GM12865 (cell line): ENCODE measurements at regions not wholly inside any gene's neighbourhood (a gene's known extent, or its start where the extent isn't known, plus 50 kb on each side); places are given as distances from the start of the nearest gene placed in this dataset.

Experiments used
- DNase-seq: peaks from one replicate; pipeline ENCODE4 v3.0.0; 2010; ENCODE audit warnings: low read depth
- H3K4me3 ChIP-seq: 2 replicates; pipeline ENCODE4 v1.5.1; 2011; ENCODE audit warnings: mild to moderate bottlenecking, low read depth, low read length, control low read depth
- TF ChIP-seq, protein P1 (sequence below): IDR thresholded peaks from 2 replicates; pipeline ENCODE4 v1.5.1; 2011; ENCODE audit warnings: low read length, control low read depth, low read depth, inconsistent platforms; ENCODE audit not compliant: insufficient read depth; ENCODE audit errors: missing control alignments

DNA sequence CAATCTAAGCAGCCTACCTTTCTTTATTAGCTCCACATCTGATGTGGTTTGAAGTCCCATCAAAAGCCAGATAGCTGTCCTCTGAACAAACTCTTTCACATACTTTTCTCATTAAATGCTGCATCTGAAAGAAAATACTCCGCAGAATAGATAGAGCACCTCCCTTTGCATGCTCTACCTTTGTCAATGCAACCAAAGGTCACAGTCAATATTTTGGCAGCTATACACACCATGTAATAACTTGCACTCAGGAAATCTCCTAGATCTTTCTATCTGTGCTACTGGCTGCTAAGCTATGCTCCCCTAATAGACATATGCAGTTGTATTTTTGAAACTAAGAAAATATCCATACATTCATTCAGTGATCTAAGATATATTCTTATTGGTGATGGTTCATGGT, 204.8 kb upstream of the ARRDC4 start:
- H3K4me3 ChIP-seq = no peak overlapping the region
- DNase-seq = no peak
- TF ChIP-seq, protein P1, sequence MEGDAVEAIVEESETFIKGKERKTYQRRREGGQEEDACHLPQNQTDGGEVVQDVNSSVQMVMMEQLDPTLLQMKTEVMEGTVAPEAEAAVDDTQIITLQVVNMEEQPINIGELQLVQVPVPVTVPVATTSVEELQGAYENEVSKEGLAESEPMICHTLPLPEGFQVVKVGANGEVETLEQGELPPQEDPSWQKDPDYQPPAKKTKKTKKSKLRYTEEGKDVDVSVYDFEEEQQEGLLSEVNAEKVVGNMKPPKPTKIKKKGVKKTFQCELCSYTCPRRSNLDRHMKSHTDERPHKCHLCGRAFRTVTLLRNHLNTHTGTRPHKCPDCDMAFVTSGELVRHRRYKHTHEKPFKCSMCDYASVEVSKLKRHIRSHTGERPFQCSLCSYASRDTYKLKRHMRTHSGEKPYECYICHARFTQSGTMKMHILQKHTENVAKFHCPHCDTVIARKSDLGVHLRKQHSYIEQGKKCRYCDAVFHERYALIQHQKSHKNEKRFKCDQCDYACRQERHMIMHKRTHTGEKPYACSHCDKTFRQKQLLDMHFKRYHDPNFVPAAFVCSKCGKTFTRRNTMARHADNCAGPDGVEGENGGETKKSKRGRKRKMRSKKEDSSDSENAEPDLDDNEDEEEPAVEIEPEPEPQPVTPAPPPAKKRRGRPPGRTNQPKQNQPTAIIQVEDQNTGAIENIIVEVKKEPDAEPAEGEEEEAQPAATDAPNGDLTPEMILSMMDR = no peak

DNA sequence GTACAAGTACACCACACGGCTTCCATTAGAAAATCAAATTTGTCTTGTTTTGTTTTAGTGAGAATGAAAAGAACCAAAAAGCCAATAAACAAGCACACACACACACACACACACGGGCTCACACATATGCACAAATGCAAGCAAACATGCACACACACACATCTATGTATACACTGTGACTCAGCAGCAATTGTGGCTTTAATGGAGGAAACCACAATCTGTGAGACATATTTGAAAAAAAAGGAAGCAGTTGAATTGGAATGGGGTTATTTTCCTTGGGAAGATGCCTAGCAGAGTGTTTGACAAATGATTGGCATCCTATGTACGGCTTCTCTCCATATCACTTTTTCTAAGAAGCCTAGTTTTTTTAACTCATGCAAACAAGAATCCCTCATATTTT, 201.1 kb upstream of the ARRDC4 start:
- H3K4me3 ChIP-seq = no peak overlapping the region
- TF ChIP-seq, protein P1 = no peak
- no peak for DNase-seq

DNA sequence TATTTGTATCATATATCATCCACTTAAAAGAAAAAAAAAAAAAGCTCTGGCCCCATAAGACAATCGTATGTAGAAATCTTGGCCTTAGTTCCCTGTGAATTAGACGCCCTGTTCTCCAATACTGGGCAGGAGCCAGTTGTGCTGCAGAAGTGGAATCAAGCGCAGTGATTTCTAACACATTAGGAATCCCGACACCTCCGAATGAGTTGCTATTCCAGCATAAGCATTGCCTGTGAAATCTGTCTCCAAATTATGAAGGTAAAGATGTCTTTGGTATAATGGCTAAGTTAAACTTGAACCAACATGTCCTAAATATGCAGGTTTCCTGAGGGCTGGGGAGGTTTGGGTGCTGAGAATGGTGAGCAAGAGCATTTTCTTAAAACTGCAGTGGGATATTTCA, 199.4 kb upstream of the ARRDC4 start:
- TF ChIP-seq, protein P1 = no peak
- no peak overlapping the region for H3K4me3 ChIP-seq
- no peak for DNase-seq

DNA sequence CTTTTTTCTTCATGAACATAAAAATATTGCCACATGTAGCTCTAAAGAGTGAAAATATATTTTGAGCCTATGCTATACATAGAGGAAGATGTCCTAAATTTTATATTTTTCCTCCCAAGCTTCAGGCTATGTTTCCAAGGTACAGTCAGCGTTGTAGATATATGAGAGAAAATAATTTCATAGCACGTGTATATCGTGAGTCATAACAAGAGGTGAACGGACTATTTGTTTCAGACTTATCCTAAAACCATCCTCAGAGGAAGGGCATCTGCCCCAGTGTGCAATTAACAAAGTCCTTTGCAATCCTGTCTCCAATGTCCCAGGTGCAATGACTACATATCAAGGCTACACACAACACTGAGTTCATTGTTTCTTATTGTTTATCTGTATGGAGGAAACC, 177.3 kb upstream of the ARRDC4 start:
- no peak for DNase-seq
- TF ChIP-seq, protein P1 = no peak
- H3K4me3 ChIP-seq = no peak overlapping the region

DNA sequence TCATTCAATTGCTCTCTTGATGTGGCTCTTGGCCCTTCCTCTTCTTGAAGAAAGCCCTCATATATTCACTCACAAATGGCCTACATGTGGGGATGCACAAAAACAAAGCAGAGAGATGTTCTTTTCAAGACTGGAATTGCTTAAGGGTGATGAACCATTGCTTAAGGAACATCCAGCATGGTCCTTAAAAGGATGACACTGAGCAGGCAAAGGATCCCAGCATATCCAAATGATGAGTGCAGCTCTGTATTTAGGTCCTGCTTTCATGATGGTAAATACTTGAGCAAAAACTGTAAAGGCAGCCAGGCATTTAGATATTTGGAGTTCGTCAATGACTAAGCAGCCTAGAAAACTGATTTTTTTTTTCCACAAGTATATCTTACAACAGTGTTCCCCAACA, 173.8 kb upstream of the ARRDC4 start:
- DNase-seq = no peak
- H3K4me3 ChIP-seq = no peak overlapping the region
- TF ChIP-seq, protein P1 = no peak

DNA sequence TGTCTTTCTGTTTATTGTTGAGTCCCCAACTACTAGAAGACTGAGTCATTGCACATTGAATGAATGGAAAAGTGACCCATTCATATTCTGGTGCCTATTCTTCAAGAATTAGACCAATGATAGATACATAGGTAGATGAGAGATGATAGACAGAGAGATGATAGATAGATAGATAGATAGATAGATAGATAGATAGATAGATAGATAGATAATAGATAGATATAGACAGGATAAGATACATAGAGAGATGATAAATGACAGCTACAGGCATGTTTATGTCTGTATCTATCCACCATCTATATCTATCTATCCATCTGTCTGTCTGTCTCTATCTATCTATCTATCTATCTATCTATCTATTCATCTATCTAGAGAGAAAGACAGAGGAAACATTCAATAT, 170.3 kb upstream of the ARRDC4 start:
- H3K4me3 ChIP-seq = no peak overlapping the region
- TF ChIP-seq, protein P1 = no peak
- no peak for DNase-seq
